GM19025 (cell line): ENCODE measurements at regions not wholly inside any gene's neighbourhood (a gene's known extent, or its start where the extent isn't known, plus 50 kb on each side); places are given as distances from the start of the nearest gene placed in this dataset.
"Not testable (repeated sequence)": the region's sequence is repeated elsewhere in the genome, so short reads cannot be mapped to it uniquely, and the experiment has no call there.

Experiments used
- ATAC-seq: cut with Tn5 transposase; IDR thresholded peaks from one replicate; pipeline ENCODE4 v1.9.1; 2021; ENCODE audit warnings: mild to moderate bottlenecking, low read depth, moderate library complexity; ENCODE audit not compliant: unreplicated experiment

- no peak for ATAC-seq
Observed at GRCh38 chr7:115229401-115230105, 307.7 kb downstream of the MDFIC start.

- no peak for ATAC-seq
Observed at GRCh38 chr7:115227473-115228235, 305.8 kb downstream of the MDFIC start.

- no peak for ATAC-seq
Observed at GRCh38 chr7:115226410-115226809, 304.5 kb downstream of the MDFIC start.

- no peak for ATAC-seq
Observed at GRCh38 chr7:115224922-115225321, 303.0 kb downstream of the MDFIC start.

- no peak for ATAC-seq
Observed at GRCh38 chr7:115223959-115224358, 302.1 kb downstream of the MDFIC start.

- ATAC-seq, result no peak
Observed at GRCh38 chr7:115221456-115221855, 299.6 kb downstream of the MDFIC start.

- no peak for ATAC-seq
Observed at GRCh38 chr7:115218076-115218475, 296.2 kb downstream of the MDFIC start.

- no peak for ATAC-seq
Observed at GRCh38 chr7:115217373-115217772, 295.5 kb downstream of the MDFIC start.

- ATAC-seq, result no peak
Observed at GRCh38 chr7:115216652-115217051, 294.8 kb downstream of the MDFIC start.

- ATAC-seq, result no peak
Observed at GRCh38 chr7:115211171-115211570, 289.3 kb downstream of the MDFIC start.

GRCh38 chr7:115210552-115210951 is 288.7 kb downstream of the MDFIC start:
- ATAC-seq, result no peak

- no peak for ATAC-seq
Observed at GRCh38 chr7:115208710-115209560, 287.0 kb downstream of the MDFIC start.

- ATAC-seq, result not testable (repeated sequence)
Observed at GRCh38 chr7:115206374-115206773, 284.5 kb downstream of the MDFIC start.

- no peak for ATAC-seq
Observed at GRCh38 chr7:115198143-115198542, 276.2 kb downstream of the MDFIC start.

GRCh38 chr7:115195208-115195607 is 273.3 kb downstream of the MDFIC start:
- ATAC-seq, result no peak

- no peak for ATAC-seq
Observed at GRCh38 chr7:115191526-115191925, 269.6 kb downstream of the MDFIC start.

- no peak for ATAC-seq
Observed at GRCh38 chr7:115183431-115184057, 261.6 kb downstream of the MDFIC start.

GRCh38 chr7:115178835-115179234 is 256.9 kb downstream of the MDFIC start:
- ATAC-seq, result no peak

- no peak for ATAC-seq
Observed at GRCh38 chr7:115177823-115178222, 255.9 kb downstream of the MDFIC start.

GRCh38 chr7:115177103-115177502 is 255.2 kb downstream of the MDFIC start:
- ATAC-seq, result no peak

GRCh38 chr7:115172397-115172796 is 250.5 kb downstream of the MDFIC start:
- ATAC-seq, result not testable (repeated sequence)
